Sigmoid colon (tissue), 6 donors: ENCODE measurements at regions not wholly inside any gene's neighbourhood (a gene's known extent, or its start where the extent isn't known, plus 50 kb on each side); places are given as distances from the start of the nearest gene placed in this dataset.
A peak's percentile ranks its signal among the peaks of the same experiment; 100 is the strongest.
"Not testable (repeated sequence)": the region's sequence is repeated elsewhere in the genome, so short reads cannot be mapped to it uniquely, and the experiment has no call there.

Experiments
- DNase-seq: peaks from one replicate; pipeline ENCODE4 v3.0.0-alpha.2; 2019
- H3K27ac ChIP-seq, 4 donors: fragments of 200-600 bp; sonication (generic); one replicate each; pipeline ENCODE4 v1.5.1; 2016 to 2019; ENCODE audit warnings: mild to moderate bottlenecking in 1 of 4
- H3K27me3 ChIP-seq, 3 donors: fragments of 200-600 bp; sonication (generic); one replicate each; pipeline ENCODE4 v1.5.1; 2019; ENCODE audit warnings: mild to moderate bottlenecking in 1 of 3
- H3K36me3 ChIP-seq, 4 donors: fragments of 200-600 bp; sonication (generic); one replicate each; pipeline ENCODE4 v1.5.1; 2016 to 2019
- H3K4me1 ChIP-seq, 4 donors: fragments of 200-600 bp; sonication (generic); one replicate each; pipeline ENCODE4 v1.5.1; 2017 to 2019
- H3K4me3 ChIP-seq, 4 donors: fragments of 200-600 bp; sonication (generic); one replicate each; pipeline ENCODE4 v1.5.1; 2017 to 2019; ENCODE audit warnings: mild to moderate bottlenecking in 2 of 4, moderate library complexity in 1 of 4
- H3K9me3 ChIP-seq, 4 donors: fragments of 200-600 bp in 3 of 4; sonication (generic) in 3 of 4; one replicate each; pipeline versions ENCODE4 v1.5.1 to v1.6.1; 2013 to 2019
- EP300 ChIP-seq, 4 donors: sonication (generic); formaldehyde crosslinking; IDR thresholded peaks; one replicate each; pipeline ENCODE4 v1.6.1; 2017; ENCODE audit warnings: antibody characterized with exemption in 4 of 4
- POLR2A ChIP-seq, 2 donors: fragments of 450-650 bp; IDR thresholded peaks; one replicate each; pipeline ENCODE4 v1.6.1; 2016; ENCODE audit warnings: antibody characterized with exemption in 2 of 2, mild to moderate bottlenecking in 2 of 2, moderate library complexity in 2 of 2
- POLR2AphosphoS5 ChIP-seq, 4 donors: sonication (generic); formaldehyde crosslinking; IDR thresholded peaks; one replicate each; pipeline ENCODE4 v1.6.1; 2017; ENCODE audit warnings: antibody characterized with exemption in 4 of 4
- WGBS, 2 donors: extraction: QIAGEN DNeasy Blood & Tissue Kit; methylation state at CpG; one replicate each; pipeline ENCODE4 v1.1.7; 2013; 5-methylcytosine and 5-hydroxymethylcytosine counted together
- intact Hi-C: fragments of 100-400 bp; cut with DNase I; formaldehyde crosslinking; loops from one replicate; pipeline ENCODE4 v1.15.1; 2023
- TF ChIP-seq, protein P1 (sequence below), 4 experiments: fragments of 450-650 bp in 3 of 4; fragments of 200-600 bp in 1 of 4; IDR thresholded peaks; one replicate each; pipeline ENCODE4 v1.5.1; 2016 to 2019; ENCODE audit warnings: antibody characterized with exemption in 4 of 4, mild to moderate bottlenecking in 3 of 4, moderate library complexity in 2 of 4
- donor health status: healthy with polysubstance abuse.
- donor health status: healthy.

DNA sequence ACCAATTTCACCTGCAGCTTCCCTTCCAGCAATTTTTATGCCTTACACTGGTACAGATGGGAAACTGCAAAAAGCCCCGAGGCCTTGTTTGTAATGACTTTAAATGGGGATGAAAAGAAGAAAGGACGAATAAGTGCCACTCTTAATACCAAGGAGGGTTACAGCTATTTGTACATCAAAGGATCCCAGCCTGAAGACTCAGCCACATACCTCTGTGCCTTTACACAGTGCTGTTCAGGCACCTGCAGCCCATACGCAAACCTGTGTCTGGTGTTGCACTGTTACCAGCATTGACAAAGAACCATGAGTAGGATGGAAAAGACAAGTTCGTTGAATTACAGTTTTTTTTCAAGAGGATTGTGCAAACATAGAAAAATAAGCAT lies 432.0 kb upstream of the OR4E1 start:
- Histone ChIP-seq H3K4me3 (no peak overlapping the region), H3K4me1 (no peaks in the 10 kb centered on the region), H3K9me3 (no peaks in the 10 kb centered on the region), H3K36me3 (no peaks in the 10 kb centered on the region), H3K27me3 (no peaks in the 10 kb centered on the region), H3K27ac (no peak overlapping the region)
- no peak for DNase-seq
- TF ChIP-seq POLR2AphosphoS5 (IDR thresholded peaks at IDR 0.05) (no peak), POLR2A (IDR thresholded peaks at IDR 0.05) (no peak), EP300 (IDR thresholded peaks at IDR 0.05) (no peak)
- TF ChIP-seq, protein P1, sequence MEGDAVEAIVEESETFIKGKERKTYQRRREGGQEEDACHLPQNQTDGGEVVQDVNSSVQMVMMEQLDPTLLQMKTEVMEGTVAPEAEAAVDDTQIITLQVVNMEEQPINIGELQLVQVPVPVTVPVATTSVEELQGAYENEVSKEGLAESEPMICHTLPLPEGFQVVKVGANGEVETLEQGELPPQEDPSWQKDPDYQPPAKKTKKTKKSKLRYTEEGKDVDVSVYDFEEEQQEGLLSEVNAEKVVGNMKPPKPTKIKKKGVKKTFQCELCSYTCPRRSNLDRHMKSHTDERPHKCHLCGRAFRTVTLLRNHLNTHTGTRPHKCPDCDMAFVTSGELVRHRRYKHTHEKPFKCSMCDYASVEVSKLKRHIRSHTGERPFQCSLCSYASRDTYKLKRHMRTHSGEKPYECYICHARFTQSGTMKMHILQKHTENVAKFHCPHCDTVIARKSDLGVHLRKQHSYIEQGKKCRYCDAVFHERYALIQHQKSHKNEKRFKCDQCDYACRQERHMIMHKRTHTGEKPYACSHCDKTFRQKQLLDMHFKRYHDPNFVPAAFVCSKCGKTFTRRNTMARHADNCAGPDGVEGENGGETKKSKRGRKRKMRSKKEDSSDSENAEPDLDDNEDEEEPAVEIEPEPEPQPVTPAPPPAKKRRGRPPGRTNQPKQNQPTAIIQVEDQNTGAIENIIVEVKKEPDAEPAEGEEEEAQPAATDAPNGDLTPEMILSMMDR (IDR thresholded peaks at IDR 0.05) = no peak
- 70 to 71% methylated on average over 4 of the region's 4 CpGs for WGBS, 2 donors
- intact Hi-C loops = no loop called here

GRCh38 chr14:22105006-22105623 lies 431.5 kb upstream of the OR4E1 start:
- TF ChIP-seq, protein P1 (IDR thresholded peaks at IDR 0.05) = no peak
- no peak for TF ChIP-seq POLR2A (IDR thresholded peaks at IDR 0.05)
- WGBS, 2 donors = 40 to 51% methylated on average over 8 of the region's 8 CpGs
- Histone ChIP-seq H3K4me1 (peaks cover 0 to under 1% (median 0%) of the 10 kb centered on the region in 4 donors), H3K4me3 (no peak overlapping the region), H3K27ac (no peak overlapping the region), H3K27me3 (no peaks in the 10 kb centered on the region), H3K36me3 (no peaks in the 10 kb centered on the region), H3K9me3 (no peaks in the 10 kb centered on the region)
- DNase-seq = no peak
- intact Hi-C loops = no loop called here

DNA sequence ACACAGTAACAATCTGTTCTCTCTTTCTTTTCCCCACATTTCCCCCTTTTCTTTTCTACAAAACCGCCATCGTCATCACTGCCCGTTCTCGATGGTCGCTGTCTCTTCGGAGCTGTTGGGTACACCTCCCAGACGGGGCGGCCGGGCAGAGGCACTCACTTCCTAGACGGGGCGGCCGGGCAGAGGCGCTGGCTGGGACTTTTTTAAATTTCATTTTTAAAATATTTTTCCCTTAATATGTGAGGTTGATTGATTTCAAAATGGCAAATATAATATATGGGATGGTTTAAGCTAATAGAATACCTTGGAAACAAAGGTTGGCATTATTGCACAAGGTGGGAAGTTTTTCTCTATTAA lies 427.1 kb upstream of the OR4E1 start:
- H3K27me3 ChIP-seq, H3K9me3 ChIP-seq, DNase-seq, H3K4me3 ChIP-seq, H3K36me3 ChIP-seq, H3K27ac ChIP-seq: not testable (repeated sequence)
- intact Hi-C loops = loop anchor here (2.0 kb wide), 1 partner anchor 16 kb away; no protein-coding TSS in a partner anchor
- peaks cover 0 to 35% (median 22%) of the 10 kb centered on the region in 4 donors for H3K4me1 ChIP-seq
- 95 to 96% methylated on average over 13 of the region's 13 CpGs for WGBS, 2 donors

- intact Hi-C loops = loop anchor here (2.0 kb wide), 1 partner anchor 15 kb away; no protein-coding TSS in a partner anchor
- WGBS, 2 donors = 31 to 45% methylated on average over 11 of the region's 11 CpGs
- Histone ChIP-seq H3K9me3 (no peaks in the 10 kb centered on the region), H3K4me1 (peaks cover 0 to 37% (median 25%) of the 10 kb centered on the region in 4 donors), H3K27me3 (no peaks in the 10 kb centered on the region), H3K4me3 (no peak overlapping the region), H3K36me3 (no peaks in the 10 kb centered on the region), H3K27ac (no peak overlapping the region)
- peak; percentile 87 for DNase-seq
- TF ChIP-seq, protein P1 (IDR thresholded peaks at IDR 0.05) = peak; percentile 41 to 64 (median 52)
- TF ChIP-seq EP300 (IDR thresholded peaks at IDR 0.05) (no peak), POLR2AphosphoS5 (IDR thresholded peaks at IDR 0.05) (peak in 1 of 4 donors; percentile 13), POLR2A (IDR thresholded peaks at IDR 0.05) (no peak)
Measured at GRCh38 chr14:22099942-22100763, 426.5 kb upstream of the OR4E1 start.

DNA sequence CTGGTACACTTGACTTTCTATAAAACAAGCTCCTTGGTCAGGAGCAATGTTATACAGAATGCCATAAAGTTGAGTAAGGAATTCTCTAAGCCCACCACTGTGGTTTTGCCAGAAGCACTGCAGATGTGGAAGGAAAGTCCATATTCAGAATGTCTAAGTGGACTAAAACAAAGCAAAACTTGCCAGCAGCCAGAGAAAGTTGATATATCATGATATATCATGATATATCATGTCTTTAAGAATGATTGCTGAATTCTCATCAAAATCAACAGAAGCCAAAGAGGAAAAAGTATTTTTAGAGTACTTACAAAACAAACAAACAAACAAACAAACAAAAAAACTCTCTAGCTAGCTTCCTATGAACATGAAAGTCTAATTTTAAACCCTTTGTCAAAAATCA lies 424.8 kb upstream of the OR4E1 start:
- Histone ChIP-seq H3K27ac (peak overlapping the region; percentile 62 to 73 (median 72)), H3K27me3 (no peaks in the 10 kb centered on the region), H3K4me1 (peaks cover 0 to 37% (median 26%) of the 10 kb centered on the region in 4 donors), H3K4me3 (no peak overlapping the region), H3K36me3 (no peaks in the 10 kb centered on the region), H3K9me3 (no peaks in the 10 kb centered on the region)
- DNase-seq = no peak
- intact Hi-C loops = no loop called here
- TF ChIP-seq, protein P1 (IDR thresholded peaks at IDR 0.05) = no peak
- TF ChIP-seq POLR2AphosphoS5 (IDR thresholded peaks at IDR 0.05) (no peak), POLR2A (IDR thresholded peaks at IDR 0.05) (no peak), EP300 (IDR thresholded peaks at IDR 0.05) (no peak)
